ENCODE measurements at regions not wholly inside any gene's neighbourhood (a gene's known extent, or its start where the extent isn't known, plus 50 kb on each side); places are given as distances from the start of the nearest gene placed in this dataset.

DNA sequence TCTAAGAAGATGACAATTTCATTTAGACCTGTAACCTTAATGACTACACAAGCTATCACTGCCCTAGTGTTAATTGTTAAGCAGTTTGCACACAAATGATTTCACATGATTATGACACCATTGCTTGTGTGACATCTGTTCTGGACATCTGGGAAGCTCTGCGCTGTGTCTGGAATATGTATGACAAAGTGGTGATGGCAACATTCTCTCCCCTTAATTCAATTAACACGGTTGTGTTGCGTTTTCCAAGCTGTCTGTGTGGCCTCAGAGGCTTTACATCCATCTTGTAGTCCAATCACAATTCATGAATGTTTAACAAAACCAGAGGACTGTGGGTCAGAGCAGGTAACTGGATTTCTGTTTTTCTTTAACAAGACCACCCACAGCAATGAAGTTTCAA, 204.4 kb downstream of the COG6 start:
- DNase-seq = no peak

DNA sequence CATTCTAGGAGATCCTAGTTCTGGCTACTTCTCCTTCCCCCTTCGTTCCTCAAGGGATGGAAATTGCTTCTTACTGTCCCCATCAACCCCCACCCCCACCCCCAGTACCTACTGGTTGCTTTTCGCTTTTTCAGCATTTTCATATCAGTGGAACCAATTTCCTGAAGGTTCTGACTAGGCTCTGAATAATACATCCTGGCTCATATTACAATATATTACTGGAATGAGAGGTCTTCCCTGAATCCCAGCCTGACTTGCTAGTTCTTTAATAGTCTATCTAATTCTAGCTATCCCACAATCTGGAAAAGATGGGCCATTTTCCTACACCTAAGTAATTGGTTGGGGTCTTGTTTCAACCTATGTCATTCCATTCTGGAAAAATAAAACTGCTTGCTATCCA, 207.4 kb downstream of the COG6 start:
- no peak for DNase-seq

DNA sequence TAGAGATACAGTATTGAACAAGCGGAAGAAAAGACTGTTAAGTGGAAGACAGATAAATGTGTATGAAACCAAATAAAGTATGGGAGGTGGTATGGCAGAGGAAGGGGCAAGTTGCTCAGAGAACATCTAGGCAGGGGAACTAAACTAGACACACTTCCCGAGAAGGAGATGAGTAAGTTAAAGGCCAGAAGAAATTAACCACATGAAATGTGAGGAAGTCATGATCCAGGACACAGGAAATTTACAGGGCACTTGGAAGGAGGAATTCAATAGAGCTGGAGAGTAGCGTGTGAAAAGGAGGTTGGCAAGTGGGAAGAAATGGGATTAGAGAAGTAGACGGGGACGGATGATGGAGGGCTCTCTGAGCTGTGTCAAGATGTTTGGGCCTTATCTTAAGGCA, 208.8 kb downstream of the COG6 start:
- no peak for DNase-seq

DNA sequence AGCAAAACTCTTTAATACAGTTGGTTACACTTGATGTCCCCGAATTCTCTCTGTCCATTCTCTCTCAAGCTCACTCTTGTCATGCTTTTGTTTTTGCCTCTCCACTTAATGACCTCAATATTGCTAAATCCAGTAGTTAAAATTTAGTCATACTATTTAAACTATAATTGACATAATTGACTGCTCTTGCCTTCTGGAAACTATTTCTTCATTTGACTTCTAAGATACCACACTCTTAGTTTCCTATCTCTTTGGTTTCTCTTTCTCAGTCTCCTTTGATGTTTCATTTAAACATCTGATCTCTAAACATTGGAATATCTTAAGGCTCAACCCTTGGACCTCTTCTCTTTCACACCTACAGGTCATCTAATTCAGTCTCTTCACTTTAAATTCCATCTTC, 211.3 kb downstream of the COG6 start:
- DNase-seq = no peak

DNA sequence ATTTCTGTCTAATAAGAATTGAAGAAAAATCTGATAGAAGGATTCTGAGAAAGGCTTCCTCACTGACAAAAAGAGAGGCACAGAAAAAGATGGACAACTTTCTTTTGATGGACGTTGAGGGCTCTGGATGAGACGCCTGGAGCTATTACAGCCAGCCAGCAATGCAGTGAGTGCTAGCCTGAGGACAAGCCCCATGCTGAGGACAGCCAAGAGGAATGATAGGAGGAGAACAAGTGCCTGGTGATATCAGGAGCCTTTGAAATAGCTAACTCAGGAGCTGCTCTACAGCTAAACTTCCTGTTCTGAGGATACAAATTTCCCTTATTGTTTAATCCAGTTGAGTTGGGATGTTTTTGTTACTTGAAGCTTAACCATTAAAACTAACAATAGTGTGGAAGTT, 212.3 kb downstream of the COG6 start:
- no peak for DNase-seq

DNA sequence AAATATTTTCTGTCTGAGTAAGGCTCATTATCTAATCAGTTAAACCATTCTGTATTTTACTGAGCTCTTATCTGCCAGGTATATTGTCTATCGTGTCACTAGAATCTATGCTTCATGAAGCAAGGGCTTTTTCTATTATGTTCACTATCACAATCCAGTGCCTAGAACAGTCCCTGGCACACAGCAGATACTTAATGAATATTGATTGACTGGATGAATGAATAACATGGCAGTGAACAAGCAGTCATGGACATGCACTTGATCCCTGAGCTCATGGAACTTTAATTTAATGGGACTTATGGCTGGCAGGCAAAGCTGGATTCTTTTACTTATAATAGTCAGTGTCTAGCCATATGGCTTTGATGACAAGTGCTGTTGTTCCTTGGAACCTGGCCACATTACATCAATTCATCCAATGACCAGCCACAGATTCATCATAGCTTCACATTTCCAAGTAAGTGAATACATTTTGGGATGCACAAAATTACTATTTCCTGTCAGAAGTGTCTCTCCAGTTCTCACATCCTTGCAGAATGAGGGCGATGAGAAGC, 214.8 kb downstream of the COG6 start:
- DNase-seq = no peak

DNA sequence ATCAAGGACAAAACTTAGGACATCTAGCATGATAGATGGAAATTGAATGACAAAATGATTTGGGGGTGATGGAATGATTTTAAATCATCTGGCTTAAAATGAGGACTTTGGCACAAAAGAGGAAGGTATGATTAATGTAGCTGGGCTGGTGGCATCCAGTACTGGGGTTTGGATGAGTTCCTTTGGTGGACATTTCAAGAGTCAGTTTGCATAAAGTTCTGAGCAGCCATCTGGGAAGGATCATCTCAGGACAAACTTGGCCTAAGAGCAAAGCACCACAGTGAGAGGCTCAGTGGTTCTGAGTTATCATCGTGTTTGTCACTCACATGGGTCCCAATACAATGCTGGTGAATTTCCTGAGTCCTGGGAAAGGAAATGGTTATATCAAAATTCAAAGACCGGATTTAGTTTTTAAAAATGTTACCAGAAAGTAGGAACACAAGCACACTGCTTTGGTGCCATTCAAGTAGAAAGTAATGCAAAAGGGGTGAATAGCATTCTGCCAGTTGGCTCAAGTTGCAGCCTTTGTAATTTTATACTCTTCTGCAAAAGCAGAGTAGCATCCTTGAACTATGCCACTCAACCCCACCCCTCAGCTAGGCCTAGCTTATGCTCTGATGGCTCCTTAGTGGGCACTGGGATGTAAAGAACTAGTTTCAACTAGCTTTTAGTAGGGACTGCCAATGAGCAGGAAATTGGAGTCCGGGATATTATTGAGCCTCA, 219.0 kb downstream of the COG6 start:
- no peak for DNase-seq

DNA sequence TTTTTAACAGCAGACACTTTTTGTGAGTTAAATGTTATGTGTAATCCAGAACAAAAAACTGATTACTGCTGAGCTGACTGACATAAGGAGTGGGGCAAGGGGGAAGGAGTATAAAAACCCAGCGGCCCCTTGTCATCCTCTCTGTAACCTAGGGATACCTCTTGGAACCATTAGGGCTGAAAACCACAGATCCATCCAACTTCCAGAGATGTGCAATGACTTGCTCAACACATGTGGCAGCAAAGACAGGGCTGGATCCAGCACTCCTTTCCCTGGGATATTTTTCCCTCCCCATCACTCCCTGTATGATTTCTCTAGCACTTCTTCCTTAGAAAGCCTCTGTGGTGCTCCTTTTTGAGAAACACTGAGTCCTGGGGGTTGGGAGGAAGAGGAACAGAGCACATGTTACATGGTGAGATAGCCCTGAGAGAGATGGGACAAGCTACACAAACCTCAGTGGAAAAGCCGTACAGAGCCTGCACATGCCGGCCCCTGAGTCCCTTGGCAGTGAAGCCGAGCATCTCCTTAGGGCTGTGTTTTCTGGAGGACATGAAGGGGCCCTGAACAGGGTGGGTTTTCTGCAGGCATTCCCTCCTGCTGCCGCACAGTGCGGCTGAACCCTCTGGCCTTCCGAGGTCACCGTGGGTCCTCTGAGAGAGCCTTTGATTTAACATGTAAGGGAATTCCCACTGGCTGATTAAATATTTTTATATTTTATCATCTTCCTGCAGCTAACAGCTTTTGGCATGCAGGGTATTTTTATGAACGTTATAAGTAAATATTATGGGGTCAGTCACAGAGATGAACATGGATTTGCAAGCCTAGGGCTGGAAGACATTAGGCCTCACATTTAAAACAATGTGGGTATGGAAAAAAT, 219.9 kb downstream of the COG6 start:
- no peak for DNase-seq

DNA sequence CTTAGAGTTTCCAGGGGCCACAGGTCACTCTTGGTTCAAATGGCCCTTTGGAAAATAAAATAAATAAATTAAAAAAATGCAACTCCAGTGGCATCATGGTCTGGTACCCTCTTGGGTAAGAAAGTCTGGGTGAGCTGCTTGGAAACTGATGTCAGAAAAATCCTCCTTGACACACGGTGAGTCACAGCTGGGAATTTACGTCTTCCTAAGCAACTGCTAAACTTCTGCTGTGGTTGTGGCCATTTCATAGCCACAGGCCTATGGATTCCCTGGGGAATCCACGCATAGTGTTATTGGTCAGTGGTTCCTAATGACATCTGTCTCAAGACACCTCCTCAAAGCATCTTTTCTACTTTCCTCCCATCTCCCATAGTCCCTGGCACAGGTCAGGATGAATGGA, 220.8 kb downstream of the COG6 start:
- DNase-seq = no peak

DNA sequence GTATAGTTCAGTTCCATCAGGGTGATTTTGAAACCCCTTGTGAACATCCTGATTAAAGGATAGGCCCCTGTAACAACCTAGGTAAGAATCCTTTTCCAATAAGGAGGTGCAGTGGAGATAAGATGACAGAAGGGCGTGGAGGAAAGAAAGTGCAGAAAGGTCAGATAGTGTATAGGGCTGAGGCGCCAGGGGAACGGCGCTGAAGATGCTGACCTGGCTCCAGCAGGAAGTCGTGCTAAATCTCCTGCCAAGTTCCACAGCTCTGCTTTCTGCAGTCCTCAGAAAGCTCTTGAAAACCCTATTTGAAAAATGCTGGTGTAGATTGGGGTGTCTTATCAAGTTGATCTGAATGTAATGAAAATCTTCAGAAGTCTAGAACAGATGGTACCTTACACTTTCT, 221.7 kb downstream of the COG6 start:
- no peak for DNase-seq

DNA sequence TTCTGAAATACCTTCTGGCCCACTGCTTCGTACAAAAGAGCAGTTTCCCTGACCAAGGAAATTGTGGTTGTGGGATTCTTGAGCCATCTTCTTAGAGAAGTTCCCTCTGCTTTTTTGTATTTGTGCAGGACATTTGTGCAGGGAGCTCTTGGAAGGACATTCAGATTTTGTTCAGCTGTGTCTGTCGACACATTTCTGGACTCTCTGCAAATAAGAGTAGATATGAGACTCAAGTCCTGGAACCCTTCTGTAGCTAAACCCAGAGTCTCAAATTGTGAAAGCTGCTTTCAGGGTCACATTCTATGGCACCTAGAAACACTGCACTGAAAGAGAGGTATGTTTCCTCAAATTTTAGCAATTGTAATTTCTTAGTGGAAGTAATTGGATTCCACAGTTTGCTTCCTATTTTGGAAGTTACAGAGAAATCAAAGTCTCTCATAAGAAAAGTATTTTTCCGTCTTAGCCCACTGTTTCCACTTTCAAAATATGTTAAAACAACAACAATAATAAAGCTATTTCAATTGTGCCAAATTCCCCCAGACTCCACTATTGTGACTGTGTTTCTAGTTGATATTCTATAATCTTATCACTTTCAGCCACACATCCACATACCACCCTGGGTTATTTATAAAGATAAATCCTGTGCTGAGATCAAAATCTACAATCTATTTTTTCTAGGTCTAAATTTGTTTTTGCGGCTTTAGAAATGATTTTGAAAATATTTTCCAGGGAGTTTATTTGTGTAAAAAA, 224.0 kb downstream of the COG6 start:
- no peak for DNase-seq

DNA sequence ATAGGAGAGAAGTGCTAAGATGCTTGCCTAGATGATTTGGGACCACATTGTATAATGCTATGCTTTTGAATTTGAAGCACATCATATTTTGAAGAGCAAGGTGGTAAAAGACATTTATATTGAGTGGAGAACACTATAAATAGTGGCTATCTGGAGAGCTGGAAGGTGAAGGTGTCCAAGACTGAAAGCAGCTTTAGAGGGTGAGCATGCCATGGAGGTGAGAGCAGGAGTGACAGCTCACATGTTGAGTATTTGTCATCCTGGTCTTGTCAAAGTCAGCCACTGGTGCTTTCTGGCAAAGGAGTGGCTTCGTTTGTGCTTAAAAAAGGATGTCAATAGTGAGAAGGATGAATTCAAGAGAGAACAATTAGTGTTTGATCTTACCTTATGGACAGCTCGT, 225.9 kb downstream of the COG6 start:
- DNase-seq = no peak

DNA sequence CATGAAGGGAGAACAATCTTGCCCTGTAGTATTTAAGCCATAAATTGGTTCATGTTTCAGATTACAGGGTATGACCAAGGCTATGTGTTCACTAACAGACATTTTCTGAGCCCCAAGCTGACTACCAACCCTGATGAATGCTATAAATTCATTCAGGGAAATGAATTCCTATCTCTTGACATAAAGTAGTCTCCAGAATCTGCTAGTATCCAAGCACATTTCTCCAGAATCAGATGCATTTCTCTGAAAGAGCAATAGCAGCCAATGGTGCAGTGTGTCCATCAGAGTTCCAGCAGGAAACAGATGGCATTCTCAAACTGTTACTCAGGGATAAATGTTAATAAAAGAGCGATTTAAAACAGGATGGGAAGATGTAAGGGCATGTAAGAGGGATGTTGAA, 226.4 kb downstream of the COG6 start:
- DNase-seq = no peak

DNA sequence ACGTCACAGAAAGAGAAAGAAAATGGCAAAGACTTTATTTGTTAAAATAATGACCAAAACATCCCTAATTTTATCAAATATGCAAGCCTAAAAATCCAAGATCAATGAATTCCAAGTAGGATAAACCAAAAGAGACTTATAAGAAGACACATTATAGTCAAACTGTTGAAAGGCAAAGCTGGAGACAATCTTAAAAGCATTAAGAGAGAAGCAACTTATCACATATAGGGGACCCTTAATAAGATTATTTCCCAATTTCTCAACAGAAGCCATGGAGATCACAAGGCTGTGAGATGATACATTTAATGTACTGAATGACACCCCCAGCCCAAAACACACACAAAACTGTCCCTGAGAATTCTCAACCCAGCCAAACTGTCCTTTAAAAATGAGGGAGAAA, 228.7 kb downstream of the COG6 start:
- DNase-seq = no peak

DNA sequence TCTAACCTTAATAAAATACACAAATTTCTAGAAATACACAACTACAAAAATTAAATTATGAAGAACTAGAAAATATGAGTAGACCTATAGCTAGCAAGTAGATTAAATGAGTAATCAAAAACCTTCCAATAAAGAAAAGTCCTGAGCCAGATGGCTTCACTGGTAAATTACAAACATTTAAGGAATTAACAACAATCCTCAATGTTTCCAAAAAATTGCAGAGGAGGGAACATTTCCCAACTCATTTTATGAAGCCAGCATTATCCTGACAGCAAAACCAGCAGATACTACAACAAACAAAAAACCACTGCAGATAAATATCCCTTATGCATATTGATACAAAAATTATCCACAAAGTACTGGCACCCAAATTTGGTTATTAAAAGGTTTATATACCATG, 230.9 kb downstream of the COG6 start:
- no peak for DNase-seq

DNA sequence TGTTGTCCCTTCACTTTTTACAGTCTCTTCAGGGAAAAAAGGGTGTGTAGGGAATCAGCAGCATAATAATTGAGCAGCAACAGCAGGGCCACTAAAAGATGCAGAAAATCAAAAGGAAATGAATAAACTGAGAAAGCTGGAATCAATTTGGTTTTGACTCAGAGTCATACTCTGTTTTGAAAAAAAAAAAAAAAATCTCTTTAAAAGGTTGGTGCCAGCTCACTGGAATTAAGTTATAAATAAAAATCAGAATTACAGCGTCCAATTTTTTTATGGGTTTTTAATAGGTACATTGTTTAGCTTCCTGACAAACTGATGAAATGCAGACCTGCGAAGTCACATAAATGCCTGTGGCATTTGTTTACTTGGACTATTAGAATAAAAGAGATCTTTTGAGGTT, 231.9 kb downstream of the COG6 start:
- no peak for DNase-seq

DNA sequence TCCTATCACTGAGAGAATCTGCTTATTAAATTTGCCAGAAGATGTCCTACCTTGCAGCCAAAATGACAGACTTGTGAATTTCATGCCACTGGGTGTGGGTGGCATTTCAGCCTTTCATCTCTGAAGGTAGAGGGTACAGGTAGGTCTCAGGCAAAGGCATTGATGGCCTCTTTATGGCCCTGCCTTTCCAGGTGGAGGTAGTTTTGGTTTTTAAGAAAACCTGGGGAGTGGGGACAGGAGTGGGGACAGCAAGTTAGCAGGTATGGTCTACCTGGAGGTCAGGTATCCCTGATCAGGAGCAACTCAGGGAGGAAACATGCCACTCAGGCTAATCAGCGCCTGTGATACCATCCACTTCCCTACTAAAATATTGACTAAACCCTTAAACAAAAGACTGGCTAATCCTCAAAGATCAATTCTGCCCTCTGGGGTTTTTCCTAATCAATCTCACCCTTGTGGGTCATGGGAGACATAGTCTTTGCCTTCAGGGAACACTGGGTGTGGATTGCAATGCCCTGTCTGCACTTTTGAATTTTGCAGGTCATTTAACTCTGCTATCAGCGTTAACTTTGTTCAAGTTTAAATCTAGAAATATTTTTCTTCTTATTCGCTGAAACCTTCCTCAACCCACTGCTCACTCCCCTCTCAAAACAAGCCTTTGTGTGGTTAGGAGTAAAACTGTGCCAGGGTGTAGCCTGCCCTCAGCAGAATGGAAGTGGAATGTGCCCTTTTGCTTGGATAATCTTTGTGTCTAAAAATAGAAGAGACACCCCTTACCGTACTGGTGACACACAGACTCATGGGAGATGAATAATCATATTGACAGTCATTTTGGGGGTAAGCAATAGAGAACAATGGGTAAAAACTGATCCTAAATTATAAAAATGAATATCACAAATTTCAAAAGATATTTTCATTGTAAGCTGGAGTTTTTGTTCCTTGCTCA, 233.7 kb downstream of the COG6 start:
- DNase-seq = no peak

DNA sequence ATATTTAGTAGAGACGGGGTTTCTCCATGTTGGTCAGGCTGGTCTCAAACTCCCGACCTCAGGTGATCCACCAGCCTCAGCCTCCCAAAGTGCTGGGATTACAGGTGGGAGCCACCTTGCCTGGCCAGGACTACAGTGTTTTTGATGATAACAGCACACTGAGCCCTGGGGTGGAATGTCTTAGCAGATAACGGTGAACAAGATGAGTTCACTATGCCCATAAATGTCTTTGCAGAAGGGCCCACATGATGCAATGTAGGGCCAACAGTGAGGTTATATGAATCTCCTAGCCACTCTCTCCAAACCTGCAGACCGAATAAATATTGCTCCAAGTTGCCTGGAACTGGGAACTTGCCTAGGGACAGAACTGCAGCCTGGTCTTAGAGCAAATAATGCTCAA, 235.1 kb downstream of the COG6 start:
- DNase-seq = no peak

DNA sequence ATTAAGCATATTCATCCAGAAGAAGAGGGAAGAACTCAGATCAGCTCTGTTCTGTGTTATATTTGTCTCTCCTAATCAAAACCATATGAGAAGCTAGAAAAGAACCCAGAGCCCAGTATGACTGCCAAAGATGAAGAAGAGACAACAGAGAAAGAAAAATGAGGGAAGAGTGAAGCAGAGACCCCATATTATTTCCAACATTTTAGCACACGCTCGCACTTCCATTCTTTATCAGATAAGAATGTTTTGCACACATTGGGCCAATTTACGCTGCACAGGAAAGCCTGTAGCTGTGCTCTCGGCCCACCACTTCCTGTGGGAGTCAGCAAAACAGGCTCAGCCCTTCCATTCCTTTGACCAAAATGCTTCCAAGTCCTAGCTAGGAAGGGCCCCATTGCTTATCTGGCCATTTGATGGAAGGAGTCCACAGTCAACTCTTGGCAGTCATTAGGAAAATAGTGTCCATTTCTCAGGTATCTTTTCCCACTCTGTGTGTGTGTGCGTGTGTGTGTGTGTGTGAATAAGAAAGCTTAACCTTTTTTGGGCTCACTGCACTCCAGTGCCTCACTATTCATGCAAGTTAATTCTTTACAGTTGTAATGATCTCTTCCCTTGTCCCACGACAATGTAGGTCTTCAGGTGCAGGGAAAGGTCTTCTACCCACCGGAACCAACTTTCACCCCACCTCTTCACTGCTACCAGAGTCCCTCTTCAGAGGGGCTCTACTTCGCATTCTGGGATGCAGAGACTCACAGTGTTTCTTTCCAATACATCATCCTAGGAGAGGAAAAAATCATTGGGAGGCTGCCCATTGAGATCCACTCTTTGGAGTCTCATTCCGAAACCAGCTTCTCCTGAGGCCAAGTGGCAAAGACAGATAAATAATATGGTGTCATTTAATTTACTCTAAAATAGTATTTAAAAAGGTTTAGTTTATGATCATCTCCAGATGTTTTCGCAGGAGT, 237.5 kb downstream of the COG6 start:
- DNase-seq = no peak

DNA sequence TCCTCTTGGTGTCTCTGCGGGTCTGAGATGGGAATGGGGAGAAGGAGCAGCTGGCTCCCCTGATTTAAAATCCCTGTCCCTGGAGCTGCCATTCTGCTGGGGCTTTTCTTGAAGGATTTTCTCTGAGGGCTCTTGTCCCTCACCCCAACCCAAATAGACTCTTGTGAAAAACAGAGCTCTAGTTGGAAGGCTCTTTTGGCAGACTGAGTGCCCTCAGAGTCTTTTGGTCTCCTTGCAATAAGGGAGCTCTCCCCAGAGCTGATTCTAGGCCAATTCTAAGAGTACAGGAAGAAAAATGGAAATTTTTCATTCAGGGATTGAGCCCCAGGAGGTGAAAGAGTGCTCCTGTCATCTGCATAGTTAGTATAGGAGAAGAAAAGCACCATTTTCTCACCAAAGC, 238.3 kb downstream of the COG6 start:
- no peak for DNase-seq

DNA sequence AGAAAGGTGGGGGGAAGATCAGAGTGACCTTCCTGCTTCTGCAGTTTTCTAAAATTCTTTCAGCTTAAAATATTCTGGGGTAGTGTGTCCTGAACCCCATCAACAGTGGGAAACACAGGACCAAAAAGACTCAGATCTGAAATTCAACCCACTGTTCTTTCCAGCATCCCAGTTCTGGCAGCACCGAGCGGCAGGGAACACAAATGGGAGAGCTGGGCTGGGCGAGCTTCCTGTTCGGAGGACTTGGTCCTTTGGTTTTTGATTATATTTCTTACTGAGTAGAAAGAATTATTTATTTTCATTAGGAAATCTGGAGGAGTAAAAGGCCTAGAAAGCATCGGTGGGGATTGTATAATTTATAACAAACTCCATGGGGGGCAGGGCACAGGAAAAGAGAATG, 239.1 kb downstream of the COG6 start:
- DNase-seq = no peak
